ENCODE measurements at regions not wholly inside any gene's neighbourhood (a gene's known extent, or its start where the extent isn't known, plus 50 kb on each side); places are given as distances from the start of the nearest gene placed in this dataset.

GRCh38 chr3:45277636-45278035 lies 51.5 kb upstream of the TMEM158 start:
- dilution Hi-C loops (cut with MboI; ENCODE audit: extremely low pct_ligation_motif_present, low sequenced_read_pairs): no loop called here
- Histone ChIP-seq H3K9me1 (ENCODE audit: control insufficient read depth, extremely low read depth, insufficient read depth, low read length) (no peaks in the 10 kb centered on the region), H3K9ac (ENCODE audit: control insufficient read depth, extremely low read depth, insufficient read depth, low read length) (no peak overlapping the region), H3K36me3 (ENCODE audit: control insufficient read depth in 2 of 2, extremely low read depth in 1 of 2, insufficient read depth in 2 of 2, low read length in 2 of 2) (no peaks in the 10 kb centered on the region), H4K20me1 (ENCODE audit: control insufficient read depth, extremely low read depth, insufficient read depth, low read length) (no peaks in the 10 kb centered on the region), H3K4me2 (ENCODE audit: control insufficient read depth, extremely low read depth, insufficient read depth, low read depth, low read length) (no peak overlapping the region), H2AFZ (ENCODE audit: control insufficient read depth, low read length) (no peak overlapping the region), H3K4me1 (ENCODE audit: control insufficient read depth, extremely low read depth, insufficient read depth, low read length) (no peaks in the 10 kb centered on the region), H3K79me2 (ENCODE audit: control insufficient read depth, insufficient read depth, low read length) (no peaks in the 10 kb centered on the region), H3K27me3 (ENCODE audit: control insufficient read depth, extremely low read depth, insufficient read depth, low read length) (peaks cover 2% of the 10 kb centered on the region), H3K4me3 (ENCODE audit: control insufficient read depth in 2 of 3, extremely low read depth in 1 of 3, insufficient read depth in 2 of 3, low read depth in 1 of 3, low read length in 3 of 3) (no peak overlapping the region), H3K9me3 (ENCODE audit: control insufficient read depth, low read depth, low read length) (no peaks in the 10 kb centered on the region), H3K27ac (ENCODE audit: control insufficient read depth, insufficient read depth, low read length) (no peak overlapping the region)
- no peak for DNase-seq (ENCODE audit: low read depth, low spot score)
- no peak for FAIRE-seq
- TF ChIP-seq EZH2 (IDR thresholded peaks at IDR 0.05; ENCODE audit: low read length) (no peak), CTCF (optimal IDR thresholded peaks at IDR 0.05 in 1 of 3, IDR thresholded peaks at IDR 0.05 in 1 of 3, conservative IDR thresholded peaks at IDR 0.05 in 1 of 3; ENCODE audit: extremely low read depth in 1 of 3, insufficient read depth in 2 of 3, low read length in 3 of 3) (no peak)

- Histone ChIP-seq H4K20me1 (ENCODE audit: control insufficient read depth, extremely low read depth, insufficient read depth, low read length) (no peaks in the 10 kb centered on the region), H3K36me3 (ENCODE audit: control insufficient read depth in 2 of 2, extremely low read depth in 1 of 2, insufficient read depth in 2 of 2, low read length in 2 of 2) (no peaks in the 10 kb centered on the region), H3K4me1 (ENCODE audit: control insufficient read depth, extremely low read depth, insufficient read depth, low read length) (no peaks in the 10 kb centered on the region), H3K9ac (ENCODE audit: control insufficient read depth, extremely low read depth, insufficient read depth, low read length) (no peak overlapping the region), H3K27me3 (ENCODE audit: control insufficient read depth, extremely low read depth, insufficient read depth, low read length) (peaks cover 1% of the 10 kb centered on the region), H3K4me2 (ENCODE audit: control insufficient read depth, extremely low read depth, insufficient read depth, low read depth, low read length) (no peak overlapping the region), H3K9me3 (ENCODE audit: control insufficient read depth, low read depth, low read length) (no peaks in the 10 kb centered on the region), H3K27ac (ENCODE audit: control insufficient read depth, insufficient read depth, low read length) (no peak overlapping the region), H3K4me3 (ENCODE audit: control insufficient read depth in 2 of 3, extremely low read depth in 1 of 3, insufficient read depth in 2 of 3, low read depth in 1 of 3, low read length in 3 of 3) (no peak overlapping the region), H2AFZ (ENCODE audit: control insufficient read depth, low read length) (no peak overlapping the region), H3K79me2 (ENCODE audit: control insufficient read depth, insufficient read depth, low read length) (no peaks in the 10 kb centered on the region), H3K9me1 (ENCODE audit: control insufficient read depth, extremely low read depth, insufficient read depth, low read length) (no peaks in the 10 kb centered on the region)
- TF ChIP-seq CTCF (optimal IDR thresholded peaks at IDR 0.05 in 1 of 3, IDR thresholded peaks at IDR 0.05 in 1 of 3, conservative IDR thresholded peaks at IDR 0.05 in 1 of 3; ENCODE audit: extremely low read depth in 1 of 3, insufficient read depth in 2 of 3, low read length in 3 of 3) (no peak), EZH2 (IDR thresholded peaks at IDR 0.05; ENCODE audit: low read length) (no peak)
- no peak for DNase-seq (ENCODE audit: low read depth, low spot score)
- dilution Hi-C loops (cut with MboI; ENCODE audit: extremely low pct_ligation_motif_present, low sequenced_read_pairs): no loop called here
- no peak for FAIRE-seq
Measured at GRCh38 chr3:45280232-45280631, 54.1 kb upstream of the TMEM158 start.

Data from keratinocyte (primary cell).